GM12878 (cell line): ENCODE measurements at regions not wholly inside any gene's neighbourhood (a gene's known extent, or its start where the extent isn't known, plus 50 kb on each side); places are given as distances from the start of the nearest gene placed in this dataset.

Experiments used
- ATAC-seq: fragments of 200-7000 bp; cut with Tn5 transposase; 3 replicates; pipeline ENCODE4 v1.9.1; 2020; ENCODE audit warnings: mild to moderate bottlenecking, moderate library complexity
- BruUV-seq: library from RNA; stranded (reverse); fragments of 400-500 nt; replicated peaks from 2 replicates; lab custom pipeline; 2021; lab: Mats Ljungman, UMichigan
- CTCF ChIA-PET: fragments of 300-600 bp; sonication (Branson Sonifier 250); formaldehyde crosslinking; extraction: SDS; loops from one replicate; lab custom pipeline; 2021; ENCODE audit warnings: inconsistent platforms; lab: Yijun Ruan, JAX
- POLR2A ChIA-PET: fragments of 350-600 bp; formaldehyde crosslinking; extraction: SDS; loops from one replicate; lab custom pipeline; 2021; ENCODE audit warnings: inconsistent platforms; lab: Charles Lee
- RAD21 ChIA-PET: fragments of 300-600 bp; sonication (Branson Sonifier 250); formaldehyde crosslinking; loops from one replicate; lab custom pipeline; 2023; ENCODE audit warnings: antibody characterized with exemption; ENCODE audit not compliant: unreplicated experiment; lab: Charles Lee
- SMC1A ChIA-PET: fragments of 300-600 bp; sonication (Branson Sonifier 250); formaldehyde crosslinking; loops from one replicate; lab custom pipeline; 2023; ENCODE audit not compliant: unreplicated experiment, uncharacterized antibody; lab: Charles Lee
- DNase-seq: peaks from one replicate; pipeline ENCODE4 v3.0.0-alpha.2; 2011; ENCODE audit warnings: low read depth, low spot score
- FAIRE-seq: peaks from 3 replicates; lab custom pipeline; 2011; peaks lifted over from hg19 to GRCh38; lab: Jason Lieb, UNC
- H2AFZ ChIP-seq: 2 replicates; pipeline ENCODE4 v1.6.0; 2011; ENCODE audit warnings: low read depth, low read length, control low read depth; ENCODE audit not compliant: control insufficient read depth
- H3K27ac ChIP-seq: 2 replicates; pipeline ENCODE4 v1.5.1; 2011; ENCODE audit warnings: control low read depth; ENCODE audit not compliant: control insufficient read depth, insufficient read depth
- H3K27me3 ChIP-seq, 2 experiments: replicated peaks in 1 of 2; 2 replicates each; pipeline versions ENCODE4 v1.6.0 to v1.6.1; 2011; ENCODE audit warnings: low read length in 1 of 2; ENCODE audit not compliant: control insufficient read depth in 2 of 2, insufficient read depth in 2 of 2
- H3K36me3 ChIP-seq, 2 experiments: 2 replicates each; pipeline ENCODE4 v1.5.1; 2011; ENCODE audit warnings: low read length in 1 of 2; ENCODE audit not compliant: control insufficient read depth in 2 of 2, insufficient read depth in 2 of 2
- H3K4me1 ChIP-seq: 2 replicates; pipeline ENCODE4 v1.6.1; 2011; ENCODE audit warnings: mild to moderate bottlenecking, low read length, moderate library complexity, mixed read lengths; ENCODE audit not compliant: control insufficient read depth, insufficient read depth
- H3K4me2 ChIP-seq: 2 replicates; pipeline ENCODE4 v1.6.0; 2011; ENCODE audit warnings: control low read depth; ENCODE audit not compliant: control insufficient read depth, insufficient read depth
- H3K4me3 ChIP-seq: fragments of 200-600 bp; sonication (generic); 2 replicates; pipeline ENCODE4 v1.5.1; 2016
- H3K79me2 ChIP-seq: 2 replicates; pipeline ENCODE4 v1.6.0; 2011; ENCODE audit warnings: low read length; ENCODE audit not compliant: control insufficient read depth, insufficient read depth
- H3K9ac ChIP-seq: 2 replicates; pipeline ENCODE4 v1.8.0; 2011; ENCODE audit warnings: low read length, control low read depth, mixed read lengths; ENCODE audit not compliant: control insufficient read depth, insufficient read depth
- H3K9me3 ChIP-seq: replicated peaks from 3 replicates; pipeline ENCODE4 v1.5.1; 2011; ENCODE audit warnings: mild to moderate bottlenecking, low read length; ENCODE audit not compliant: control insufficient read depth, insufficient read depth
- H4K20me1 ChIP-seq: 2 replicates; pipeline ENCODE4 v1.6.0; 2011; ENCODE audit not compliant: control insufficient read depth, insufficient read depth
- BHLHE40 ChIP-seq, 2 experiments: fragments of 450-650 bp in 1 of 2; IDR thresholded peaks; 2 replicates each; pipeline ENCODE4 v1.6.1; 2011 to 2017; ENCODE audit warnings: low read depth in 2 of 2, borderline replicate concordance in 1 of 2, improper control_type of control experiment in 1 of 2, low read length in 1 of 2, mild to moderate bottlenecking in 1 of 2
- ETV6 ChIP-seq, 2 experiments: fragments of 450-650 bp in 1 of 2; IDR thresholded peaks in 1 of 2; conservative IDR thresholded peaks in 1 of 2; 2 replicates each; pipeline ENCODE4 v1.6.1; 2014; ENCODE audit warnings: antibody characterized with exemption in 1 of 2, borderline replicate concordance in 1 of 2, low read depth in 1 of 2, mild to moderate bottlenecking in 1 of 2, moderate library complexity in 1 of 2
- GABPA ChIP-seq: IDR thresholded peaks from 2 replicates; pipeline ENCODE4 v1.6.1; 2014; ENCODE audit warnings: antibody characterized with exemption, low read depth, mild to moderate bottlenecking, inconsistent platforms
- HSF1 ChIP-seq: fragments of 150-350 bp; IDR thresholded peaks from 2 replicates; pipeline ENCODE4 v1.6.1; 2014; ENCODE audit warnings: mild to moderate bottlenecking, low read depth, low read length
- IKZF2 ChIP-seq, 2 experiments: fragments of 450-650 bp; IDR thresholded peaks; 2 replicates each; pipeline ENCODE4 v1.6.1; 2017; ENCODE audit warnings: mild to moderate bottlenecking in 2 of 2, moderate library complexity in 2 of 2
- RELA ChIP-seq: fragments of 450-650 bp; IDR thresholded peaks from 2 replicates; pipeline ENCODE4 v1.8.0; 2014; ENCODE audit warnings: borderline replicate concordance; ENCODE audit not compliant: partially characterized antibody
- REST ChIP-seq: IDR thresholded peaks from 2 replicates; pipeline ENCODE4 v1.6.1; 2012; ENCODE audit warnings: mild to moderate bottlenecking, low read depth, low read length
- STAT1 ChIP-seq: fragments of 450-650 bp; conservative IDR thresholded peaks from 2 replicates; pipeline ENCODE4 v1.6.1; 2014; ENCODE audit warnings: antibody characterized with exemption, mild to moderate bottlenecking
- ZBED1 ChIP-seq: IDR thresholded peaks from 2 replicates; pipeline ENCODE4 v1.6.1; 2016; ENCODE audit warnings: borderline replicate concordance
- ZNF24 ChIP-seq: fragments of 450-650 bp; IDR thresholded peaks from 2 replicates; pipeline ENCODE4 v1.6.1; 2017; ENCODE audit warnings: antibody characterized with exemption, mild to moderate bottlenecking
- WGBS: methylation state at CpG from one replicate; pipeline ENCODE4 v1.1.6; 2016; ENCODE audit warnings: low lambda C conversion rate; ENCODE audit not compliant: insufficient replicate concordance, insufficient coverage; ENCODE audit errors: missing lambda C conversion rate; 5-methylcytosine and 5-hydroxymethylcytosine counted together
- in situ Hi-C: fragments of 300-500 bp; cut with MboI; formaldehyde crosslinking; loops from 9 replicates; pipeline ENCODE4 v1.14.3; 2018; ENCODE audit warnings: mixed read lengths
- intact Hi-C: fragments of 100-400 bp; cut with micrococcal nuclease; formaldehyde crosslinking; loops from one replicate; pipeline ENCODE4 v1.14.2; 2022; ENCODE audit not compliant: unreplicated experiment
- TF ChIP-seq, protein P1 (sequence below): IDR thresholded peaks from 2 replicates; pipeline ENCODE4 v1.6.1; 2012; ENCODE audit warnings: low read depth, low read length, improper control_type of control experiment

DNA sequence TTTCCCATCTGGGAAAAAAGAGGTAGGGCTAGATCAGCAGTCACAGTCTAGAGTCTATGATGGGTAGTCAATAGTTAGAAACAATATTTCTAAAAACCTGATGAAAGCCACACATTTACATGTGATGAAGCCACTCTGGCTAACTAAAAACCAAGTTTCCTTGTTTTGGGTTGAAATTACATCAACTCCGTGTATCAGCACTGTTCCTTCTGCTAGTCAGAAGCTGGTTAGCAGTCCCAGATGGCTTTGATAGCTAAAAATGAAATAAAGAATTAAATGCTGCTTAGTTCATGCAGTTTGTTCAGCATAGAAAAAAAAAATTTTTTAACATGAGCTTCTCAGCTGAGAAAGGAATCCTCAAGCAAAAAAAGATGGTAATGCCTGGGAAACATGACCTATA is 136.7 kb downstream of the FAM114A2 start (continued):
- TF ChIP-seq, protein P1, sequence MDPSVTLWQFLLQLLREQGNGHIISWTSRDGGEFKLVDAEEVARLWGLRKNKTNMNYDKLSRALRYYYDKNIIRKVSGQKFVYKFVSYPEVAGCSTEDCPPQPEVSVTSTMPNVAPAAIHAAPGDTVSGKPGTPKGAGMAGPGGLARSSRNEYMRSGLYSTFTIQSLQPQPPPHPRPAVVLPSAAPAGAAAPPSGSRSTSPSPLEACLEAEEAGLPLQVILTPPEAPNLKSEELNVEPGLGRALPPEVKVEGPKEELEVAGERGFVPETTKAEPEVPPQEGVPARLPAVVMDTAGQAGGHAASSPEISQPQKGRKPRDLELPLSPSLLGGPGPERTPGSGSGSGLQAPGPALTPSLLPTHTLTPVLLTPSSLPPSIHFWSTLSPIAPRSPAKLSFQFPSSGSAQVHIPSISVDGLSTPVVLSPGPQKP, result no peak
- TF ChIP-seq RELA, result no peak
- no peak for TF ChIP-seq HSF1
- no peak for TF ChIP-seq GABPA
- TF ChIP-seq IKZF2 (IDR thresholded peaks at IDR 0.05), result no peak
- no peak for TF ChIP-seq STAT1
- no peak for TF ChIP-seq ETV6 (conservative IDR thresholded peaks at IDR 0.05 in 1 of 2, IDR thresholded peaks at IDR 0.05 in 1 of 2; ENCODE audit: borderline replicate concordance in 1 of 2, low read depth in 1 of 2)
- no peak for TF ChIP-seq BHLHE40 (IDR thresholded peaks at IDR 0.05; ENCODE audit: borderline replicate concordance in 1 of 2, low read depth in 2 of 2, low read length in 1 of 2)
- TF ChIP-seq ZBED1, result no peak

GRCh38 chr5:153901449-153901848 is 137.3 kb downstream of the FAM114A2 start:
- no peak for ATAC-seq
- no peak overlapping the region for H3K9ac ChIP-seq
- H3K4me2 ChIP-seq, result no peak overlapping the region
- no peaks in the 10 kb centered on the region for H3K9me3 ChIP-seq
- intact Hi-C loops (no loop called here), in situ Hi-C loops (no loop called here)
- H3K27ac ChIP-seq, result no peak overlapping the region
- H4K20me1 ChIP-seq, result no peaks in the 10 kb centered on the region
- no peak for DNase-seq
- RAD21 ChIA-PET, result no interaction called here
- CTCF ChIA-PET, result no interaction called here
- H3K4me3 ChIP-seq, result no peak overlapping the region
- H3K27me3 ChIP-seq, result no peaks in the 10 kb centered on the region
- BruUV-seq, result no TSS peak
- TF ChIP-seq STAT1 (no peak), REST (no peak), ZNF24 (no peak)
- no peaks in the 10 kb centered on the region for H3K79me2 ChIP-seq
- no peak overlapping the region for H2AFZ ChIP-seq
- H3K4me1 ChIP-seq, result no peaks in the 10 kb centered on the region
- POLR2A ChIA-PET, result no interaction called here
- SMC1A ChIA-PET, result no interaction called here
- H3K36me3 ChIP-seq, result no peaks in the 10 kb centered on the region
- 12% methylated on average over 3 of the region's 3 CpGs for WGBS
- FAIRE-seq, result no peak
